ENCODE measurements at regions not wholly inside any gene's neighbourhood (a gene's known extent, or its start where the extent isn't known, plus 50 kb on each side); places are given as distances from the start of the nearest gene placed in this dataset.

DNA sequence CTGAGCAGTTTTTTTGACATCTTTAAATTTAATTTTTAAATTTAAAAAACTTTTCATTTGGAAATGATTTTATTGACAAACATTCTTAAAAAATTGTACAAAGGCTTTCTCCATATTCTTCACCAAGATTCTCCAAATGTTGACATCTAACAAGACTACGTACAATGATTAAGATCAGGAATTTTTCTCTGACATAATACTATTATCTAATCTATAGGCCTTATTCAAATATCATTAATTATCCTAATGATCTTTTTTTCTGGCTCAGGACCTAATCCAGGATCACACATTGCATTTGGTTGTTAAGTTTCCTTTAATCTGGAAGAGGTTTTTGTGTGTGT lies 106.1 kb upstream of the OSMR start:
- H3K9me1 ChIP-seq (replicated peaks; ENCODE audit: control insufficient read depth, extremely low read depth, insufficient read depth, low read length) = no peaks in the 10 kb centered on the region
- no peak overlapping the region for H3K4me2 ChIP-seq (ENCODE audit: insufficient read depth, low read length)
- POLR2A ChIA-PET = no interaction called here
- H4K20me1 ChIP-seq (replicated peaks; ENCODE audit: control insufficient read depth, extremely low read depth, insufficient read depth, low read length) = no peaks in the 10 kb centered on the region
- H3K36me3 ChIP-seq (ENCODE audit: control insufficient read depth in 2 of 2, extremely low read depth in 1 of 2, insufficient read depth in 2 of 2, low read length in 2 of 2) = no peaks in the 10 kb centered on the region
- H3K79me2 ChIP-seq (ENCODE audit: control insufficient read depth, insufficient read depth, low read length) = no peaks in the 10 kb centered on the region
- no peak overlapping the region for H2AFZ ChIP-seq (ENCODE audit: low read depth, low read length)
- H3K4me1 ChIP-seq (ENCODE audit: control insufficient read depth, extremely low read depth, insufficient read depth, low read length) = no peaks in the 10 kb centered on the region
- TF ChIP-seq MYC (IDR thresholded peaks at IDR 0.05; ENCODE audit: low read depth, low read length) (no peak), POLR2A (IDR thresholded peaks at IDR 0.05; ENCODE audit: low read depth, low read length) (no peak), FOS (IDR thresholded peaks at IDR 0.05; ENCODE audit: borderline replicate concordance, insufficient read depth, low read length) (no peak), EZH2 (IDR thresholded peaks at IDR 0.05; ENCODE audit: borderline replicate concordance, low read depth, low read length, severe bottlenecking) (no peak), GATA2 (IDR thresholded peaks at IDR 0.05; ENCODE audit: insufficient read depth, insufficient read length, low read depth, low read length) (no peak), JUN (IDR thresholded peaks at IDR 0.05; ENCODE audit: borderline replicate concordance, insufficient read depth, insufficient read length, low read depth) (no peak), POLR2AphosphoS5 (IDR thresholded peaks at IDR 0.05; ENCODE audit: insufficient read depth, low read depth, low read length) (no peak)
- TF ChIP-seq, protein P1, sequence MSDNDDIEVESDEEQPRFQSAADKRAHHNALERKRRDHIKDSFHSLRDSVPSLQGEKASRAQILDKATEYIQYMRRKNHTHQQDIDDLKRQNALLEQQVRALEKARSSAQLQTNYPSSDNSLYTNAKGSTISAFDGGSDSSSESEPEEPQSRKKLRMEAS (IDR thresholded peaks at IDR 0.05; ENCODE audit: insufficient read depth, insufficient read length) = no peak
- TF ChIP-seq, protein P2, sequence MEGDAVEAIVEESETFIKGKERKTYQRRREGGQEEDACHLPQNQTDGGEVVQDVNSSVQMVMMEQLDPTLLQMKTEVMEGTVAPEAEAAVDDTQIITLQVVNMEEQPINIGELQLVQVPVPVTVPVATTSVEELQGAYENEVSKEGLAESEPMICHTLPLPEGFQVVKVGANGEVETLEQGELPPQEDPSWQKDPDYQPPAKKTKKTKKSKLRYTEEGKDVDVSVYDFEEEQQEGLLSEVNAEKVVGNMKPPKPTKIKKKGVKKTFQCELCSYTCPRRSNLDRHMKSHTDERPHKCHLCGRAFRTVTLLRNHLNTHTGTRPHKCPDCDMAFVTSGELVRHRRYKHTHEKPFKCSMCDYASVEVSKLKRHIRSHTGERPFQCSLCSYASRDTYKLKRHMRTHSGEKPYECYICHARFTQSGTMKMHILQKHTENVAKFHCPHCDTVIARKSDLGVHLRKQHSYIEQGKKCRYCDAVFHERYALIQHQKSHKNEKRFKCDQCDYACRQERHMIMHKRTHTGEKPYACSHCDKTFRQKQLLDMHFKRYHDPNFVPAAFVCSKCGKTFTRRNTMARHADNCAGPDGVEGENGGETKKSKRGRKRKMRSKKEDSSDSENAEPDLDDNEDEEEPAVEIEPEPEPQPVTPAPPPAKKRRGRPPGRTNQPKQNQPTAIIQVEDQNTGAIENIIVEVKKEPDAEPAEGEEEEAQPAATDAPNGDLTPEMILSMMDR (IDR thresholded peaks at IDR 0.05; ENCODE audit: extremely low read depth in 1 of 2, insufficient read depth in 1 of 2, low read depth in 1 of 2, low read length in 2 of 2) = no peak
- no peaks in the 10 kb centered on the region for H3K27me3 ChIP-seq (ENCODE audit: control insufficient read depth in 2 of 2, insufficient read depth in 2 of 2, low read length in 2 of 2)
- FAIRE-seq (no peak), DNase-seq (ENCODE audit: low read depth, low spot score) (no peak)
- no peak overlapping the region for H3K27ac ChIP-seq (ENCODE audit: insufficient read depth, low read depth, low read length)
- dilution Hi-C loops (cut with MboI; ENCODE audit: extremely low pct_ligation_motif_present, low sequenced_read_pairs) = no loop called here
- H3K9me3 ChIP-seq (replicated peaks; ENCODE audit: control insufficient read depth, insufficient read depth, low read length) = no peaks in the 10 kb centered on the region
- BruUV-seq (replicated peaks) = no TSS peak
- no peak overlapping the region for H3K4me3 ChIP-seq (replicated peaks in 1 of 3; ENCODE audit: insufficient read depth in 1 of 3, low read depth in 1 of 3, low read length in 3 of 3)
- intact Hi-C loops (cut with micrococcal nuclease) = no loop called here
- CTCF ChIA-PET = interaction anchor here (1.2 kb wide), 1 partner anchor 70 kb away, joined by 3 read pairs; no protein-coding TSS in a partner anchor
- H3K9ac ChIP-seq (replicated peaks; ENCODE audit: extremely low read depth, insufficient read depth, low read length) = no peak overlapping the region
